Spleen (tissue), 11 donors: ENCODE measurements at regions not wholly inside any gene's neighbourhood (a gene's known extent, or its start where the extent isn't known, plus 50 kb on each side); places are given as distances from the start of the nearest gene placed in this dataset.

ENCODE experiments used
- DNase-seq: peaks from one replicate; pipeline ENCODE4 v3.0.0-alpha.2; 2020
- H3K27ac ChIP-seq, 8 donors: fragments of 200-600 bp; sonication (generic) in 7 of 8; 1 replicate in 4 of 8; 2 replicates in 4 of 8; pipeline versions ENCODE4 v1.5.0 to v1.8.0; 2016 to 2021; ENCODE audit warnings: inconsistent platforms in 4 of 8, mild to moderate bottlenecking in 4 of 8, moderate library complexity in 1 of 8
- H3K27me3 ChIP-seq, 7 donors: fragments of 200-600 bp; sonication (generic) in 6 of 7; replicated peaks in 1 of 7; 1 replicate in 4 of 7; 2 replicates in 3 of 7; pipeline versions ENCODE4 v1.5.0 to v1.8.0; 2016 to 2021; ENCODE audit warnings: inconsistent platforms in 3 of 7, mild to moderate bottlenecking in 1 of 7
- H3K36me3 ChIP-seq, 6 donors: fragments of 200-600 bp; sonication (generic) in 5 of 6; 1 replicate in 4 of 6; 2 replicates in 2 of 6; pipeline versions ENCODE4 v1.5.0 to v1.8.0; 2016 to 2021; ENCODE audit warnings: inconsistent platforms in 2 of 6
- H3K4me1 ChIP-seq, 6 donors: fragments of 200-600 bp; sonication (generic) in 5 of 6; 1 replicate in 3 of 6; 2 replicates in 3 of 6; pipeline versions ENCODE4 v1.5.0 to v1.8.0; 2016 to 2021; ENCODE audit warnings: inconsistent platforms in 3 of 6
- H3K4me3 ChIP-seq, 8 donors: fragments of 200-600 bp; sonication (generic) in 7 of 8; 1 replicate in 4 of 8; 2 replicates in 4 of 8; pipeline versions ENCODE4 v1.5.0 to v1.8.0; 2016 to 2021; ENCODE audit warnings: inconsistent platforms in 4 of 8, mild to moderate bottlenecking in 4 of 8, moderate library complexity in 2 of 8
- H3K9me3 ChIP-seq, 8 donors: fragments of 200-600 bp; sonication (generic) in 7 of 8; 1 replicate in 4 of 8; 2 replicates in 4 of 8; pipeline versions ENCODE4 v1.5.0 to v1.8.0; 2016 to 2021; ENCODE audit warnings: inconsistent platforms in 4 of 8
- CTCF ChIP-seq, 11 experiments: fragments of 200-600 bp in 7 of 11; fragments of 450-650 bp in 4 of 11; sonication (generic) in 4 of 11; IDR thresholded peaks in 8 of 11; conservative IDR thresholded peaks in 3 of 11; 1 replicate in 7 of 11; 2 replicates in 4 of 11; pipeline versions ENCODE4 v1.4.0 to v1.8.0; 2016 to 2021; ENCODE audit warnings: antibody characterized with exemption in 11 of 11, inconsistent platforms in 4 of 11, mild to moderate bottlenecking in 1 of 11
- POLR2A ChIP-seq, 3 donors: fragments of 450-650 bp; IDR thresholded peaks; one replicate each; pipeline ENCODE4 v1.5.1; 2017; ENCODE audit warnings: antibody characterized with exemption in 3 of 3, mild to moderate bottlenecking in 1 of 3
- POLR2AphosphoS5 ChIP-seq, 3 donors: sonication (generic); formaldehyde crosslinking; IDR thresholded peaks; one replicate each; pipeline ENCODE4 v1.5.1; 2017; ENCODE audit warnings: antibody characterized with exemption in 3 of 3
- WGBS, 5 donors: extraction: QIAGEN DNeasy Blood & Tissue Kit in 3 of 5; methylation state at CpG; one replicate each; pipeline versions ENCODE4 v1.1.5 to v1.1.7; 2013 to 2018; 5-methylcytosine and 5-hydroxymethylcytosine counted together
- intact Hi-C: fragments of 100-400 bp; cut with DNase I; formaldehyde crosslinking; loops from one replicate; pipeline ENCODE4 v1.15.0; 2023; ENCODE audit warnings: low total_unique reads
- donor health status: healthy with polysubstance abuse.
- donor health status: DM: no; HTN: no; CAD: no; lungs with moderate emphysema.
- donor health status: DM: no; HTN: no; CAD: no.
- donor health status: Bipolar disorder and iron deficiency.
- donor health status: healthy.
- donor health status: DM: no; HTN: no; CAD: no.
- donor health status: DM: yes; HTN: yes; CAD: no.

DNA sequence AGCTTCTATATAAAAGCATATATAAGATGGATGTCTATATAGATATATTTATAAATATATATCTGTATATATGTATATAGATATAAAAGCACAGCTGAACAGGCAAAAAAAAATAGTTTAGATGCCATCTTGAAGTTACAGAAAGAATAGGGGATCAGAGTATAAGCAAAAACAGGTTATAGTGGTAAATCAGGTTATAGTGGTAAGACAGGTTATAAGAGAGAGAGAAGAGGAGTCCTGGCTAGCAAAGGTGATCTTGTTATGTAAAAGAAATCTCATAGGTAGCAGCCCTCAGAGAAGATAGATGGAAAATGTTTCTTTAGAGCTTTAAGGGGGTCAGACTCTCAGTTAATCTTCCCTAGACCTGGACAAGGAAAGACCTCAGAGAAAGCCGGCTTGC is 1263.1 kb downstream of the PCDH7 start:
- Histone ChIP-seq H3K27ac (no peak overlapping the region), H3K9me3 (peaks cover 0 to 11% (median 3%) of the 10 kb centered on the region in 8 donors), H3K36me3 (no peaks in the 10 kb centered on the region), H3K27me3 (no peaks in the 10 kb centered on the region), H3K4me3 (no peak overlapping the region), H3K4me1 (no peaks in the 10 kb centered on the region)
- WGBS, 5 donors = 89 to 97% (median 91%) methylated on average over 1 of the region's 1 CpG
- no peak for TF ChIP-seq POLR2AphosphoS5 (IDR thresholded peaks at IDR 0.05)
- TF ChIP-seq POLR2A (IDR thresholded peaks at IDR 0.05) = no peak
- TF ChIP-seq CTCF (IDR thresholded peaks at IDR 0.05 in 8 of 11, conservative IDR thresholded peaks at IDR 0.05 in 3 of 11) = no peak
- intact Hi-C loops = no loop called here
- DNase-seq = no peak

DNA sequence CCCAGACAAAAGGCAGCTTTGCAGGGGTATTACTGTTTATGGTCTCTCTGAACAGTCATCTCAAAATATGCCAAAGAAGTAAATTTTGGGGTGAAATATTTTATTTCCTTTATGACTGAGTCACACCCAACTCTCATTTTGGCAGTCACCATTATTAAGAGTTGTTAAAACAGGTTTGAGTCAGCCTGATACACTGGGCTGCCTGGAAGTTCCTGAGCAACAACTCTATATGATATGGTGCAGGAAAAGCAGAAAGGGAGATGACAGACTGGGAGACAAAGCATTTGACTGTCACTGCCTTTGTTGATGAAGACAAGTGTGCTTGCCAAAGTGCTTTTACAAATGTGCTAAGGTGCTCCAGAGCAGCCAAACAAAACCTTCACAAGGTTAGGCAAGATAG is 1263.5 kb downstream of the PCDH7 start:
- no peak for TF ChIP-seq POLR2A (IDR thresholded peaks at IDR 0.05)
- TF ChIP-seq CTCF (IDR thresholded peaks at IDR 0.05 in 8 of 11, conservative IDR thresholded peaks at IDR 0.05 in 3 of 11) = no peak
- no peak for TF ChIP-seq POLR2AphosphoS5 (IDR thresholded peaks at IDR 0.05)
- no peaks in the 10 kb centered on the region for H3K27me3 ChIP-seq
- H3K36me3 ChIP-seq = no peaks in the 10 kb centered on the region
- no peaks in the 10 kb centered on the region for H3K4me1 ChIP-seq
- DNase-seq = no peak
- intact Hi-C loops = no loop called here
- H3K4me3 ChIP-seq = no peak overlapping the region
- no peak overlapping the region for H3K27ac ChIP-seq
- H3K9me3 ChIP-seq = peaks cover 0 to 12% (median 1%) of the 10 kb centered on the region in 8 donors

GRCh38 chr4:31984872-31985271 is 1264.7 kb downstream of the PCDH7 start:
- no peaks in the 10 kb centered on the region for H3K27me3 ChIP-seq
- TF ChIP-seq POLR2AphosphoS5 (IDR thresholded peaks at IDR 0.05) = no peak
- no peak for TF ChIP-seq POLR2A (IDR thresholded peaks at IDR 0.05)
- WGBS, 5 donors = 75 to 85% (median 80%) methylated on average over 2 of the region's 2 CpGs
- no peaks in the 10 kb centered on the region for H3K4me1 ChIP-seq
- no peak for DNase-seq
- no peaks in the 10 kb centered on the region for H3K36me3 ChIP-seq
- H3K4me3 ChIP-seq = no peak overlapping the region
- intact Hi-C loops = no loop called here
- peaks cover 0 to 14% (median 3%) of the 10 kb centered on the region in 8 donors for H3K9me3 ChIP-seq
- no peak overlapping the region for H3K27ac ChIP-seq

DNA sequence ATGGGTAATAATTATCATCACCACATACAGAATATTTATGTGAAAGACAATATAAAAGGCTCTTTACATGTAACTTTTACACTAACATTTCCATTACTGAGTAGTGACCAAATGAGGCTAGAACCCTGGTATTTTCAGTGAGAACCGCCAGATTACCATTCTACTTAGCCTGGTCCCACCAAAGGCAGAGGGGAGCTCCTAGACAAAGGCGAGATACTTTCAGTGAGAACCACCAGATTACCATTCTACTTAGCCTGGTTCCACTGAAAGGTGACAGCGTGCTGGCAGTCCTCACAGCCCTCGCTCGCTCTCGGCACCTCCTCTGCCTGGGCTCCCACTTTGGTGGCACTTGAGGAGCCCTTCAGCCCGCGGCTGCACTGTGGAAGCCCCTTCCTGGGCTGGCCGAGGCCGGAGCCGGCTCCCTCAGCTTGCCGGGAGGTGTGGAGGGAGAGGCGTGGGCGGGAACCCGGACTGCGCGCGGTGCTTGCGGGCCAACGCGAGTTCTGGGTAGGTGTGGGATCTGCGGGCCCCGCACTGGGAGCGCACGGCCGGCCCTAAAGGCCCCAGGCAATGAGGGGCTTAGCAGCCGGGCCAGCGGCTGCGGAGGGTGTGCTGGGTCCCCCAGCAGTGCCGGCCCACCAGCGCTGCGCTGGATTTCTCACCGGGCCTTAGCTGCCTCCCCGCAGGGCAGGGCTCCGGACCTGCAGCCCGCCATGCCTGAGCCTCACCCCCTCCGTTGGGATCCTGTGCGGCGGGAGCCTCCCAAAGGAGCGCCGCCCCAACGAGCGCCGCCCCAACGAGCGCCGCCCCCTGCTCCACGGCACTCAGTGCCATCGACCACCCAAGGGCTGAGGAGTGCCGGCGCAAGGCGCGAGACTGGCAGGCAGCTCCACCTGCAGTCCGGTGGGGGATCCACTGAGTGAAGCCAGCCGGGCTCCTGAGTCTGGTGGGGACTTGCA is 1276.1 kb downstream of the PCDH7 start:
- H3K4me3 ChIP-seq = no peak overlapping the region
- 75 to 96% (median 89%) methylated on average over 42 to 55 of the region's 55 CpGs for WGBS, 5 donors
- peak; percentile 71 for DNase-seq
- H3K36me3 ChIP-seq = no peaks in the 10 kb centered on the region
- intact Hi-C loops = no loop called here
- no peak for TF ChIP-seq POLR2A (IDR thresholded peaks at IDR 0.05)
- no peak for TF ChIP-seq POLR2AphosphoS5 (IDR thresholded peaks at IDR 0.05)
- TF ChIP-seq CTCF (IDR thresholded peaks at IDR 0.05 in 8 of 11, conservative IDR thresholded peaks at IDR 0.05 in 3 of 11) = no peak
- H3K27ac ChIP-seq = no peak overlapping the region
- no peaks in the 10 kb centered on the region for H3K4me1 ChIP-seq
- peaks cover 0 to 13% (median 9%) of the 10 kb centered on the region in 8 donors for H3K9me3 ChIP-seq
- no peaks in the 10 kb centered on the region for H3K27me3 ChIP-seq
